Adipocyte (in vitro differentiated cells): ENCODE measurements at regions not wholly inside any gene's neighbourhood (a gene's known extent, or its start where the extent isn't known, plus 50 kb on each side); places are given as distances from the start of the nearest gene placed in this dataset.

Experiments
- DNase-seq: peaks from one replicate; pipeline ENCODE4 v3.0.0-alpha.2; 2015; ENCODE audit warnings: low read depth
- H3K27me3 ChIP-seq: replicated peaks from 2 replicates; pipeline ENCODE4 v1.7.0; 2013; ENCODE audit warnings: mild to moderate bottlenecking, low read length, moderate library complexity; ENCODE audit not compliant: control insufficient read depth, insufficient read depth
- H3K36me3 ChIP-seq: 2 replicates; pipeline ENCODE4 v1.7.0; 2013; ENCODE audit warnings: low read length, mild to moderate bottlenecking, moderate library complexity; ENCODE audit not compliant: control insufficient read depth, insufficient read depth, severe bottlenecking
- H3K4me1 ChIP-seq: 2 replicates; pipeline ENCODE4 v1.7.0; 2013; ENCODE audit warnings: mild to moderate bottlenecking, low read length, moderate library complexity; ENCODE audit not compliant: control insufficient read depth, insufficient read depth
- H3K4me3 ChIP-seq: 2 replicates; pipeline ENCODE4 v1.7.0; 2013; ENCODE audit warnings: mild to moderate bottlenecking, low read length, moderate library complexity
- H3K9ac ChIP-seq: 2 replicates; pipeline ENCODE4 v1.7.0; 2013; ENCODE audit warnings: mild to moderate bottlenecking, low read length, moderate library complexity
- H3K9me3 ChIP-seq: 2 replicates; pipeline ENCODE4 v1.7.0; 2013; ENCODE audit warnings: mild to moderate bottlenecking, low read length, moderate library complexity; ENCODE audit not compliant: control insufficient read depth

- no peak for DNase-seq
- Histone ChIP-seq H3K4me3 (no peak overlapping the region), H3K27me3 (no peaks in the 10 kb centered on the region), H3K9ac (no peak overlapping the region), H3K4me1 (no peaks in the 10 kb centered on the region), H3K9me3 (no peaks in the 10 kb centered on the region), H3K36me3 (no peaks in the 10 kb centered on the region)
Measured at GRCh38 chr6:156315146-156315545, 462.0 kb upstream of the ARID1B start.

GRCh38 chr6:156313037-156313436 is 464.1 kb upstream of the ARID1B start:
- H3K4me1 ChIP-seq: no peaks in the 10 kb centered on the region
- no peaks in the 10 kb centered on the region for H3K27me3 ChIP-seq
- no peak overlapping the region for H3K9ac ChIP-seq
- no peak overlapping the region for H3K4me3 ChIP-seq
- DNase-seq: no peak
- H3K36me3 ChIP-seq: no peaks in the 10 kb centered on the region
- H3K9me3 ChIP-seq: no peaks in the 10 kb centered on the region

- no peak overlapping the region for H3K4me3 ChIP-seq
- no peaks in the 10 kb centered on the region for H3K27me3 ChIP-seq
- H3K4me1 ChIP-seq: no peaks in the 10 kb centered on the region
- H3K9ac ChIP-seq: no peak overlapping the region
- H3K9me3 ChIP-seq: no peaks in the 10 kb centered on the region
- no peak for DNase-seq
- no peaks in the 10 kb centered on the region for H3K36me3 ChIP-seq
Measured at GRCh38 chr6:156311291-156311690, 465.9 kb upstream of the ARID1B start.

- H3K9ac ChIP-seq: no peak overlapping the region
- no peak for DNase-seq
- H3K27me3 ChIP-seq: no peaks in the 10 kb centered on the region
- H3K36me3 ChIP-seq: no peaks in the 10 kb centered on the region
- H3K4me3 ChIP-seq: no peak overlapping the region
- no peaks in the 10 kb centered on the region for H3K4me1 ChIP-seq
- no peaks in the 10 kb centered on the region for H3K9me3 ChIP-seq
Measured at GRCh38 chr6:156310701-156311100, 466.5 kb upstream of the ARID1B start.

- Histone ChIP-seq H3K9ac (no peak overlapping the region), H3K27me3 (no peaks in the 10 kb centered on the region)
Measured at GRCh38 chr6:156309017-156309416, 468.2 kb upstream of the ARID1B start.

GRCh38 chr6:156308604-156309003 is 468.6 kb upstream of the ARID1B start:
- no peaks in the 10 kb centered on the region for H3K27me3 ChIP-seq
- no peaks in the 10 kb centered on the region for H3K9me3 ChIP-seq
- no peaks in the 10 kb centered on the region for H3K4me1 ChIP-seq
- H3K4me3 ChIP-seq: no peak overlapping the region
- DNase-seq: no peak
- no peak overlapping the region for H3K9ac ChIP-seq
- no peaks in the 10 kb centered on the region for H3K36me3 ChIP-seq

More at GRCh38 chr6:156309017-156309416, 468.2 kb upstream of the ARID1B start:
- DNase-seq: no peak
- no peaks in the 10 kb centered on the region for H3K4me1 ChIP-seq
- no peak overlapping the region for H3K4me3 ChIP-seq
- no peaks in the 10 kb centered on the region for H3K9me3 ChIP-seq
- no peaks in the 10 kb centered on the region for H3K36me3 ChIP-seq

- no peaks in the 10 kb centered on the region for H3K4me1 ChIP-seq
- H3K9ac ChIP-seq: no peak overlapping the region
- H3K27me3 ChIP-seq: no peaks in the 10 kb centered on the region
- no peaks in the 10 kb centered on the region for H3K9me3 ChIP-seq
- no peak overlapping the region for H3K4me3 ChIP-seq
- H3K36me3 ChIP-seq: no peaks in the 10 kb centered on the region
- no peak for DNase-seq
Measured at GRCh38 chr6:156306531-156306930, 470.6 kb upstream of the ARID1B start.

- Histone ChIP-seq H3K9me3 (peaks cover 6% of the 10 kb centered on the region), H3K9ac (no peak overlapping the region), H3K4me3 (no peak overlapping the region), H3K36me3 (no peaks in the 10 kb centered on the region), H3K27me3 (no peaks in the 10 kb centered on the region), H3K4me1 (no peaks in the 10 kb centered on the region)
- DNase-seq: no peak
Measured at GRCh38 chr6:156283091-156283490, 494.1 kb upstream of the ARID1B start.

GRCh38 chr6:156282087-156282486 is 495.1 kb upstream of the ARID1B start:
- no peaks in the 10 kb centered on the region for H3K4me1 ChIP-seq
- H3K9me3 ChIP-seq: peaks cover 6% of the 10 kb centered on the region
- no peaks in the 10 kb centered on the region for H3K27me3 ChIP-seq
- H3K36me3 ChIP-seq: no peaks in the 10 kb centered on the region
- H3K4me3 ChIP-seq: no peak overlapping the region
- DNase-seq: no peak
- no peak overlapping the region for H3K9ac ChIP-seq

- Histone ChIP-seq H3K9me3 (peaks cover 6% of the 10 kb centered on the region), H3K4me1 (no peaks in the 10 kb centered on the region), H3K9ac (no peak overlapping the region), H3K27me3 (no peaks in the 10 kb centered on the region), H3K36me3 (no peaks in the 10 kb centered on the region), H3K4me3 (no peak overlapping the region)
- no peak for DNase-seq
Measured at GRCh38 chr6:156281266-156281665, 495.9 kb upstream of the ARID1B start.

GRCh38 chr6:156280065-156280464 is 497.1 kb upstream of the ARID1B start:
- Histone ChIP-seq H3K27me3 (no peaks in the 10 kb centered on the region), H3K4me1 (no peaks in the 10 kb centered on the region), H3K36me3 (no peaks in the 10 kb centered on the region), H3K9me3 (peaks cover 10% of the 10 kb centered on the region), H3K4me3 (no peak overlapping the region), H3K9ac (no peak overlapping the region)
- no peak for DNase-seq

GRCh38 chr6:156279261-156279969 is 497.8 kb upstream of the ARID1B start:
- Histone ChIP-seq H3K4me1 (no peaks in the 10 kb centered on the region), H3K9ac (no peak overlapping the region), H3K9me3 (peaks cover 10% of the 10 kb centered on the region), H3K36me3 (no peaks in the 10 kb centered on the region), H3K27me3 (no peaks in the 10 kb centered on the region), H3K4me3 (no peak overlapping the region)
- DNase-seq: no peak
